Adipocyte (in vitro differentiated cells): ENCODE measurements at regions not wholly inside any gene's neighbourhood (a gene's known extent, or its start where the extent isn't known, plus 50 kb on each side); places are given as distances from the start of the nearest gene placed in this dataset.

Experiments
- DNase-seq: peaks from one replicate; pipeline ENCODE4 v3.0.0-alpha.2; 2015; ENCODE audit warnings: low read depth
- H3K27me3 ChIP-seq: replicated peaks from 2 replicates; pipeline ENCODE4 v1.7.0; 2013; ENCODE audit warnings: mild to moderate bottlenecking, low read length, moderate library complexity; ENCODE audit not compliant: control insufficient read depth, insufficient read depth
- H3K36me3 ChIP-seq: 2 replicates; pipeline ENCODE4 v1.7.0; 2013; ENCODE audit warnings: low read length, mild to moderate bottlenecking, moderate library complexity; ENCODE audit not compliant: control insufficient read depth, insufficient read depth, severe bottlenecking
- H3K4me1 ChIP-seq: 2 replicates; pipeline ENCODE4 v1.7.0; 2013; ENCODE audit warnings: mild to moderate bottlenecking, low read length, moderate library complexity; ENCODE audit not compliant: control insufficient read depth, insufficient read depth
- H3K4me3 ChIP-seq: 2 replicates; pipeline ENCODE4 v1.7.0; 2013; ENCODE audit warnings: mild to moderate bottlenecking, low read length, moderate library complexity
- H3K9ac ChIP-seq: 2 replicates; pipeline ENCODE4 v1.7.0; 2013; ENCODE audit warnings: mild to moderate bottlenecking, low read length, moderate library complexity
- H3K9me3 ChIP-seq: 2 replicates; pipeline ENCODE4 v1.7.0; 2013; ENCODE audit warnings: mild to moderate bottlenecking, low read length, moderate library complexity; ENCODE audit not compliant: control insufficient read depth

DNA sequence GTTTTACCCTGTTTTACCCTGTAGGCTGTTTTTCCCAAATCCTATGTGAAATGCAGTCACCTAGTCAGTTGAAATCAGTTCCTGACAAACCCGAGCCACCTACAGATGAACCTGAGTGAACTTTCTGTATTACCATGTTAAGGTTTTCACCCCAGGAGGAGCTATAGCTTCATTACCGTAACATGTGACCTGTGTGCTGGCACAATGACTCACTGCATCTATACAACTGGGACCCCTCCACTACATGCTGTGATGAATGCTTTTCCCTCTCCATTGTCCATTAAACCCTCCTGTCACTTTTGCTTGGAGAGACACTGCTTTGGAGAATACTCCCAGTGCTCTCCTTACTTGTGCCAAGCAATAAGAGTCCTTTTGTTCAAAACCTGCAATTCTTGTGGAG lies 1974.8 kb downstream of the EFNA5 start:
- no peak overlapping the region for H3K9ac ChIP-seq
- DNase-seq, result no peak
- H3K4me3 ChIP-seq, result no peak overlapping the region
- no peaks in the 10 kb centered on the region for H3K36me3 ChIP-seq
- no peaks in the 10 kb centered on the region for H3K27me3 ChIP-seq
- H3K9me3 ChIP-seq, result peaks cover 5% of the 10 kb centered on the region
- H3K4me1 ChIP-seq, result no peaks in the 10 kb centered on the region

DNA sequence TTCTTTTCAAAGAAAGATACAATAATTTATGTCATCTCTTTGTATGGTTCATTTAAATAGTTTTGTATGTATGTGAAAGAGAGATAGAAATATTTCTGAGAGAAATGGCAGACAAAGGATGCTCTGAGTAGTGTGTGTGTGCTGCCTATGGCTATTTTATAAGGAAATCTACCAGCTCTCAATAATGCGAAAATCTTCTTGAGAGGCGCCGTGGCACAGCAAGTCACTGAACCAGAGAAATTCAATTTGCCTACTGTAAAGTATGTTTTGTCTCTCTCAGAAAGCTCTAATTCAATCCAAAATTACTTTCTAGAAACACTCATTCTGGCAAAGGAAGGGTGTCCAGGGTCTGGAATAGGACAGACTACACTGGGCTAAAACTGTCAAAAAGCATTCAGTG lies 1981.1 kb downstream of the EFNA5 start:
- H3K4me3 ChIP-seq, result no peak overlapping the region
- H3K27me3 ChIP-seq, result no peaks in the 10 kb centered on the region
- H3K4me1 ChIP-seq, result peaks cover 3% of the 10 kb centered on the region
- no peak overlapping the region for H3K9ac ChIP-seq
- no peaks in the 10 kb centered on the region for H3K36me3 ChIP-seq
- no peaks in the 10 kb centered on the region for H3K9me3 ChIP-seq
- DNase-seq, result no peak

DNA sequence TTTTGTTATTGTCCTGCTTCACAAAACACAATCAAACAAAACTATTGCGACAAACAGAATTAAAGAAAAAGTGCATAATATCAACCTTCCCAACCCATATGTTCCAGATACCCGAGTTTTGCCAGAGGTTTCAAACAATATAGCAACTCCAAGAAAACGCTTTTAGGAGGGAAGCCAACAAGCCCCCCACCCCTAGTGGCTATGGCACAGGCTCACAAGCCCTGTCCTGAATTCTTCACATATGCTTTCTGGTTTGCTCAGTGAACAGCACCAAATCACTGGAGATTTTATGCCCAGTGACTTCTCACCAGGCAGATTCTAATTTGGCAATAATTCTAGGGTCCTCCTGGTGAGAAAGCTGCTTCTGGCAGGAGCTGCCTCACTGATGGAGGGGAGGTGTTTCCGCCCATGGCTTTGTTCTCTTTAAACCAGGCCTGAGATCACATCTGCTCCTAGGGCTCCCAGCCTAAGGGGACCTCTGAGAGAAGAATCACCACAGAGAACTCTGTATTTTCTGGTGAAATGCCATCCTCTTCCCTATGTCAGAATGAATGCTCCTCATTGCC lies 1982.4 kb downstream of the EFNA5 start:
- no peak overlapping the region for H3K9ac ChIP-seq
- no peaks in the 10 kb centered on the region for H3K9me3 ChIP-seq
- no peaks in the 10 kb centered on the region for H3K36me3 ChIP-seq
- peaks cover 3% of the 10 kb centered on the region for H3K4me1 ChIP-seq
- peak; percentile 20 for DNase-seq
- no peak overlapping the region for H3K4me3 ChIP-seq
- H3K27me3 ChIP-seq, result no peaks in the 10 kb centered on the region

- Histone ChIP-seq H3K4me3 (no peak overlapping the region), H3K9ac (no peak overlapping the region), H3K27me3 (no peaks in the 10 kb centered on the region), H3K4me1 (peaks cover 3% of the 10 kb centered on the region), H3K36me3 (no peaks in the 10 kb centered on the region), H3K9me3 (no peaks in the 10 kb centered on the region)
- DNase-seq, result no peak
Measured at GRCh38 chr5:105687493-105687892, 1983.2 kb downstream of the EFNA5 start.

- peaks cover 3% of the 10 kb centered on the region for H3K4me1 ChIP-seq
- no peaks in the 10 kb centered on the region for H3K9me3 ChIP-seq
- no peaks in the 10 kb centered on the region for H3K36me3 ChIP-seq
- H3K4me3 ChIP-seq, result no peak overlapping the region
- no peak overlapping the region for H3K9ac ChIP-seq
- H3K27me3 ChIP-seq, result no peaks in the 10 kb centered on the region
- DNase-seq, result no peak
Measured at GRCh38 chr5:105685884-105686283, 1984.9 kb downstream of the EFNA5 start.

- Histone ChIP-seq H3K9ac (no peak overlapping the region), H3K4me3 (no peak overlapping the region), H3K9me3 (no peaks in the 10 kb centered on the region), H3K4me1 (peaks cover 3% of the 10 kb centered on the region), H3K36me3 (no peaks in the 10 kb centered on the region), H3K27me3 (no peaks in the 10 kb centered on the region)
- DNase-seq, result peak; percentile 63
Measured at GRCh38 chr5:105684799-105685198, 1985.9 kb downstream of the EFNA5 start.

DNA sequence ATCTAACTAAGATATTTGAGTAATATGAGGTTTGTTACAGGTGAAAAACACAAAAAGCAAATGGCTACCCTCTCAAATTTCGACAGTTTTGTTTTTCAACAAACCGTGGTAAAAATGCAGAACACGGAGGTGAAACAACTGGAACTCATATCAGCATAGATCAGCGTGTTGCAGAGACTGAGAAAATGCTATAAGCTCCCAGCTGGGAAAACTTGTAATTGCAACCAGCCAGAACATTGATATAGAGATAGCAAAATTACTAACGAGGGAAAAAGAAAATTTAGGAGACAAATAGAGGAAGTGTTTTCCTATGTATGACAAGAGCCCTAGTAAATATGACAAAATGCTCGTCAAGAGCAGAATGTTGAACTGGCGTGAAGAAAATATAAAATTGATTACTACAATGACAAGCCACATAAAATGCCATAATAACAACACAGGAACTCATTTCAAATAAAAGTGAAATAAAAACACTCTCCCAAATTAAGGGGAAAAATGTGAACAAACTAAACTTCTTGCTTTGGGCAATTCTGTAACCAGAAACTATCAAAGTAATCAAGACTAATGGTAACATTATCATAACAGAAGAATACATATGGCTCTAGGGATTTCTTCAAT lies 1989.8 kb downstream of the EFNA5 start:
- no peak overlapping the region for H3K9ac ChIP-seq
- H3K9me3 ChIP-seq, result no peaks in the 10 kb centered on the region
- no peaks in the 10 kb centered on the region for H3K27me3 ChIP-seq
- peak; percentile 13 for DNase-seq
- H3K4me1 ChIP-seq, result no peaks in the 10 kb centered on the region
- no peak overlapping the region for H3K4me3 ChIP-seq
- no peaks in the 10 kb centered on the region for H3K36me3 ChIP-seq

DNA sequence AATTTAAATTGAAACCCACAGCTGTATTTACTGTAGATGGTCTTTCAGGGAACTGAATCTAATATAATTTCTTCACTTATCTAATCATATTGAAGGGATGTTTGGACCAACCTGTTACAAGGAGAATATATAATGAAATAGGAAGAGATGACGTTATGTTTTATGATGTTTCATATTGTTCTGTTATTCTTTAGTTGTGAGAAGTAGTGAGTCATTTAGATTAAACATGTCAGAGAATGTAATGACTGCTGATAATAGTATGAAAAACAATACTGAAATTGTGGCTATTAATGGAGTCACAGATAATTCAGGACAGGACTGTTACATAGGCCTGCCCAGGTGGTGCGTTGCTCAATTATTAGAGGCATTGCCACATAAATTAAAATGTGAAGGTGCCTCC lies 1993.4 kb downstream of the EFNA5 start:
- Histone ChIP-seq H3K36me3 (no peaks in the 10 kb centered on the region), H3K4me3 (no peak overlapping the region), H3K27me3 (no peaks in the 10 kb centered on the region), H3K9ac (no peak overlapping the region), H3K4me1 (no peaks in the 10 kb centered on the region), H3K9me3 (no peaks in the 10 kb centered on the region)
- DNase-seq, result no peak

DNA sequence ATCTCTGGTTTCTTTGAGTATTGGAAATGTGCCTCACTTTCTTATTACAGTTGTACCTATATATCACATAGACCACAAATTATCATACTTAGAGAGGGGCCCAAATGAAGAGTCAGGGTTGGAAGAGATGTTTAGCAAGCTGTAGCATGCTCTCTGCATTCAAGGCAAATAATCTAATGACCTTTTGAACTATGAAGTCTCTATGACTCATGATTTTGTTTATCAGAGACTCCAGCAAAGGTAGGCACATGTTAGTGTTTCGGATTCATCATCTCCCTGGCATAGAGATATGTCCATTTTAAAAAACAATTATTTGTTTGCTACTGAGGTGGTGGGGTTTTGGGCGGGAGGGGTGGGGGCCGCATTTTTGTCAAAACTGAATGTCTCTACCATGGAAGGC lies 2000.1 kb downstream of the EFNA5 start:
- Histone ChIP-seq H3K9me3 (peaks cover 3% of the 10 kb centered on the region), H3K4me1 (no peaks in the 10 kb centered on the region), H3K9ac (no peak overlapping the region), H3K27me3 (no peaks in the 10 kb centered on the region), H3K4me3 (no peak overlapping the region), H3K36me3 (no peaks in the 10 kb centered on the region)
- no peak for DNase-seq

- no peak overlapping the region for H3K4me3 ChIP-seq
- DNase-seq, result no peak
- H3K27me3 ChIP-seq, result no peaks in the 10 kb centered on the region
- peaks cover 4% of the 10 kb centered on the region for H3K9me3 ChIP-seq
- no peaks in the 10 kb centered on the region for H3K36me3 ChIP-seq
- no peaks in the 10 kb centered on the region for H3K4me1 ChIP-seq
- no peak overlapping the region for H3K9ac ChIP-seq
Measured at GRCh38 chr5:105663671-105664070, 2007.1 kb downstream of the EFNA5 start.

- H3K9ac ChIP-seq, result no peak overlapping the region
- no peak overlapping the region for H3K4me3 ChIP-seq
- H3K4me1 ChIP-seq, result no peaks in the 10 kb centered on the region
- H3K36me3 ChIP-seq, result no peaks in the 10 kb centered on the region
- DNase-seq, result no peak
- H3K9me3 ChIP-seq, result no peaks in the 10 kb centered on the region
- H3K27me3 ChIP-seq, result no peaks in the 10 kb centered on the region
Measured at GRCh38 chr5:105659396-105659795, 2011.3 kb downstream of the EFNA5 start.

DNA sequence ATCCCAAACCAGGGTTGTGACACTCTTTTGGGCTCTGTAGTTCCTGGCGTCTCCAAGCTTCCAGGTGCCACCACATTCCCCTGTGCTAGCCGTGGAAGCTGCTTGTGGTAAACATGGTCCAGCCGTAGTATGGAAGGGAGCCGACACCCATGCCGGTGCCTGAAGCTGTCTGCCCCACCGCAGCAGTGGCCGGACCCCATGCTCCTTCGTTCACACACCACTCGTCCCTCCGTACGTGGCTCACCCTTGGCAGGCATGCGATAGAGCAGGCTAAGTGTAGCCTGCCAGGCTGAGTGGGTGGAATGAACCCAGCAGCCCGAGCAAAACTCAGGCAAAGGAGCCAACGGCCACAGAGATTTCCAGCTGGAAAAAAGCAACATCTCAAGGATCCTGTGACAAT lies 2030.4 kb downstream of the EFNA5 start:
- DNase-seq, result no peak
- H3K36me3 ChIP-seq, result no peaks in the 10 kb centered on the region

More for the DNA sequence above, 2030.4 kb downstream of the EFNA5 start:
- H3K9ac ChIP-seq, result no peak overlapping the region
- no peaks in the 10 kb centered on the region for H3K27me3 ChIP-seq
- H3K9me3 ChIP-seq, result peaks cover 8% of the 10 kb centered on the region
- no peaks in the 10 kb centered on the region for H3K4me1 ChIP-seq
- no peak overlapping the region for H3K4me3 ChIP-seq
